MCF 10A (cell line): ENCODE measurements at regions not wholly inside any gene's neighbourhood (a gene's known extent, or its start where the extent isn't known, plus 50 kb on each side); places are given as distances from the start of the nearest gene placed in this dataset.

Experiments
- BruUV-seq: library from RNA; stranded (reverse); fragments of 400-500 nt; replicated peaks from 2 replicates; lab custom pipeline; 2021; lab: Mats Ljungman, UMichigan
- CTCF ChIA-PET: fragments of 300-600 bp; sonication (Branson Sonifier 250); formaldehyde crosslinking; extraction: SDS; loops from one replicate; lab custom pipeline; 2021; ENCODE audit warnings: antibody characterized with exemption, inconsistent platforms; lab: Yijun Ruan, JAX
- POLR2A ChIA-PET: fragments of 300-600, 350-650 bp; sonication (Branson Sonifier 250); formaldehyde crosslinking; extraction: SDS; loops from one replicate; lab custom pipeline; 2020; ENCODE audit warnings: antibody characterized with exemption, inconsistent platforms; lab: Yijun Ruan, JAX
- DNase-seq: peaks from one replicate; pipeline ENCODE4 v3.0.0-alpha.2; 2018; ENCODE audit not compliant: unreplicated experiment
- H3K27ac Mint-ChIP-seq: one replicate; pipeline ENCODE4 v1.8.0; 2022; ENCODE audit warnings: mild to moderate bottlenecking, low read depth, mixed read lengths; ENCODE audit not compliant: unreplicated experiment
- H3K27me3 Mint-ChIP-seq: one replicate; pipeline ENCODE4 v1.8.0; 2022; ENCODE audit warnings: mixed read lengths; ENCODE audit not compliant: insufficient read depth, unreplicated experiment
- H3K36me3 Mint-ChIP-seq: one replicate; pipeline ENCODE4 v1.8.0; 2022; ENCODE audit warnings: mild to moderate bottlenecking, moderate library complexity, mixed read lengths; ENCODE audit not compliant: insufficient read depth, unreplicated experiment
- H3K4me1 Mint-ChIP-seq: one replicate; pipeline ENCODE4 v1.8.0; 2022; ENCODE audit warnings: mixed read lengths; ENCODE audit not compliant: insufficient read depth, unreplicated experiment
- H3K4me3 Mint-ChIP-seq: one replicate; pipeline ENCODE4 v1.8.0; 2022; ENCODE audit warnings: mild to moderate bottlenecking, moderate library complexity, mixed read lengths; ENCODE audit not compliant: unreplicated experiment
- H3K9me3 Mint-ChIP-seq: one replicate; pipeline ENCODE4 v1.8.0; 2022; ENCODE audit warnings: mixed read lengths; ENCODE audit not compliant: unreplicated experiment
- CTCF ChIP-seq: fragments of 200-600 bp; IDR thresholded peaks from one replicate; pipeline ENCODE4 v1.8.0; 2022; ENCODE audit warnings: antibody characterized with exemption, mild to moderate bottlenecking; ENCODE audit not compliant: unreplicated experiment
- intact Hi-C: fragments of 100-400 bp; cut with micrococcal nuclease; formaldehyde crosslinking; loops from 2 replicates; pipeline ENCODE4 v1.14.1; 2022

DNA sequence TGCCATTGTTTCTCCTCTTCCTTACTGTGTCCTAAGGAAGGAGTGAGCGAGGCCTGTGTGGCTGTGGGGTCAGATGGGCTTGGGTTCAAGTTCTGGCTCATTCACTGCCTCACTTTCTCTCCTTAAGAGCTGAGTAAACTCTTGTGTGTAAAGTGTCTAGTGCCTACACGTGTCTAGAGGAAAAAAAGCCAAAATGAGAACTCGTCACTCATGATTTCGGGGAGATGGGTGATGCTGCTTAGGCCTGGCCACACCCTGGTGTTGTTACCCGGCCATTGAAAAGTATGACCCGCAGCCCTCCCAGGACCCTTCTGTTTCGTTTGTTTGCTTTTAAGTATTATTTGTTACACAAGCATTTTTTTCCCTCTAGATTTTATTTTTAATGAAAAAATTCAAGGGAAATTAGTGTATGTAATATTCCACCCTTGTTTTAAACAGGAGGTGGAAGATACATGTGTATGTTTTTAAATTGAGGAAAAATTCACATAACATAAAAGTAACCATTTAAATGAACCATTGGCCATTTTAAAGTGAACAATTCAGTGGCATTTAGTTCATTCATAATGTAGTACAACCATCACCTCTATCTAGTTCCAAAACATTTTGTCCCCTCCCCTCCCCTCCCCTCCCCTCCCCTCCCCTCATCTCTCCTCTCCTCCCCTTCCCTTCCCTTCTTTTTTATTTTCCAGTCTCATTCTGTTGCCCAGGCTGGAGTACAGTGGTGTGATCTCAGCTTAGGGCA is 71.0 kb downstream of the CEBPB start:
- no peak for TF ChIP-seq CTCF
- CTCF ChIA-PET = interaction anchor here (0.6 kb wide), 1 partner anchor 170 kb away, joined by 3 read pairs; no protein-coding TSS in a partner anchor

GRCh38 chr20:50263831-50264230 is 73.2 kb downstream of the CEBPB start:
- no peaks in the 10 kb centered on the region for H3K27me3 Mint-ChIP-seq
- intact Hi-C loops = no loop called here
- POLR2A ChIA-PET = interaction anchor here (0.7 to 1.7 kb wide), 3 partner anchors 8 to 159 kb away, joined by 3 to 4 read pairs (median 3); no protein-coding TSS in a partner anchor
- H3K4me1 Mint-ChIP-seq = peaks cover 43% of the 10 kb centered on the region
- no TSS peak for BruUV-seq
- no peak for TF ChIP-seq CTCF
- H3K9me3 Mint-ChIP-seq = no peaks in the 10 kb centered on the region
- no peak overlapping the region for H3K4me3 Mint-ChIP-seq
- CTCF ChIA-PET = interaction anchor here (1.2 to 2.4 kb wide), 2 partner anchors 8 to 18 kb away, joined by 5 to 8 read pairs; no protein-coding TSS in a partner anchor
- DNase-seq = no peak
- no peak overlapping the region for H3K27ac Mint-ChIP-seq
- H3K36me3 Mint-ChIP-seq = no peaks in the 10 kb centered on the region

More for the DNA sequence above, 71.0 kb downstream of the CEBPB start:
- H3K27me3 Mint-ChIP-seq = no peaks in the 10 kb centered on the region
- intact Hi-C loops = no loop called here
- POLR2A ChIA-PET = interaction anchor here (1.0 to 1.4 kb wide), 2 partner anchors 14 to 141 kb away, joined by 3 read pairs; no protein-coding TSS in a partner anchor
- no peak for DNase-seq
- H3K27ac Mint-ChIP-seq = peak overlapping the region; percentile 39
- H3K36me3 Mint-ChIP-seq = no peaks in the 10 kb centered on the region
- H3K9me3 Mint-ChIP-seq = no peaks in the 10 kb centered on the region
- no peak overlapping the region for H3K4me3 Mint-ChIP-seq
- peaks cover 29% of the 10 kb centered on the region for H3K4me1 Mint-ChIP-seq
- BruUV-seq = no TSS peak

DNA sequence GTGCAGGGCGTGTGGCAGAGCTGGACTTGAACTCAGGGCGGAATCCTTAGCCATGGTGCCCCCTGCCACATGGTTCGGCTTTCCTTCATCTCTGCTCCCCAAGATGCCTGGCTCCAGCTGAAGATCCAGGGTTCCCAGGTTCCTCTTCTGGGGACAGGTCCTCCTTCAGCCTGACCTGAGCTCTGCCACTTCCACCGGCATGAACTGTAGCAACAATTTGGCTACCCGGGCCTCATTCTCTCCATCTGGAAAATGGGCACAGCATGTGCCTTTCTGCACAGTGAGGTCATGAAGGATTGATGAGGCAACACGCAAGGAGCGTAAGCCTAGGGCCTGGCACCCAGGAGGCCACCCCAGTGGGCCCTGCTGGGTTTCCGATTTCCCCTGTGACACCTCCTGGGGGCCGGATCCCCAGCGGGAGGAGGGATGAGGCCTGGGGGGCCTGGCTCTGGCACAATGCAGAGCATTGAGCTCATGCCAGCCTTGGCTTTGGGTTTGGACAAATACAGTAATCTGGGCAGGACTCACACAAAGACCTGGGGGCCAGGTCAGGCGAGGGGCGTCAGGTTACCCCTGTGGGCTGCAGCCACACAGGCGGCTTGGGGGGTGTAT is 74.0 kb downstream of the CEBPB start:
- Mint-ChIP-seq H3K4me3 (no peak overlapping the region), H3K27me3 (no peaks in the 10 kb centered on the region), H3K27ac (no peak overlapping the region), H3K9me3 (no peaks in the 10 kb centered on the region), H3K4me1 (peaks cover 41% of the 10 kb centered on the region), H3K36me3 (no peaks in the 10 kb centered on the region)
- no peak for TF ChIP-seq CTCF
- POLR2A ChIA-PET = interaction anchor here (0.7 to 1.7 kb wide), 3 partner anchors 9 to 159 kb away, joined by 3 to 4 read pairs (median 3); no protein-coding TSS in a partner anchor
- intact Hi-C loops = loop anchor here (5.0 kb wide), 1 partner anchor 113 kb away; no protein-coding TSS in a partner anchor
- DNase-seq = no peak
- CTCF ChIA-PET = interaction anchor here (0.7 to 2.4 kb wide), 3 partner anchors 9 to 95 kb away, joined by 3 to 8 read pairs (median 5); no protein-coding TSS in a partner anchor
- no TSS peak for BruUV-seq
